IMR-90 (cell line): ENCODE measurements at regions not wholly inside any gene's neighbourhood (a gene's known extent, or its start where the extent isn't known, plus 50 kb on each side); places are given as distances from the start of the nearest gene placed in this dataset.

Experiments used
- ATAC-seq: fragments of 200-7000 bp; cut with Tn5 transposase; 2 replicates; pipeline ENCODE4 v1.9.1; 2020; ENCODE audit warnings: low read depth, mild to moderate bottlenecking, moderate library complexity
- BruUV-seq: library from RNA; stranded (reverse); fragments of 400-500 nt; replicated peaks from 2 replicates; lab custom pipeline; 2021; lab: Mats Ljungman, UMichigan
- CTCF ChIA-PET: fragments of 300-600 bp; formaldehyde crosslinking; extraction: SDS; loops from one replicate; lab custom pipeline; 2021; ENCODE audit warnings: antibody characterized with exemption; lab: Yijun Ruan, JAX
- POLR2A ChIA-PET: fragments of 300-600 bp; sonication (Branson Sonifier 250); formaldehyde crosslinking; loops from one replicate; lab custom pipeline; 2022; ENCODE audit warnings: antibody characterized with exemption; ENCODE audit not compliant: unreplicated experiment; lab: Charles Lee
- DNase-seq: peaks from one replicate; pipeline ENCODE4 v3.0.0; 2013
- H2AFZ ChIP-seq: replicated peaks from 2 replicates; pipeline ENCODE3; 2013; ENCODE audit warnings: low read length, mild to moderate bottlenecking; ENCODE audit not compliant: poor library complexity
- H2AK5ac ChIP-seq: 2 replicates; pipeline ENCODE4 v1.6.1; 2013; ENCODE audit warnings: low read depth, low read length, inconsistent platforms
- H2AK9ac ChIP-seq: replicated peaks from 2 replicates; pipeline ENCODE3; 2013; ENCODE audit warnings: mild to moderate bottlenecking, low read depth, low read length, moderate library complexity; ENCODE audit not compliant: poor library complexity
- H2BK120ac ChIP-seq: 2 replicates; pipeline ENCODE4 v1.6.1; 2013; ENCODE audit warnings: low read depth, low read length, inconsistent platforms
- H2BK15ac ChIP-seq: 3 replicates; pipeline ENCODE4 v1.6.1; 2013; ENCODE audit warnings: low read depth, low read length, inconsistent platforms
- H2BK20ac ChIP-seq: 2 replicates; pipeline ENCODE4 v1.6.1; 2013; ENCODE audit warnings: low read depth, mild to moderate bottlenecking, inconsistent platforms, low read length, moderate library complexity
- H2BK5ac ChIP-seq: 2 replicates; pipeline ENCODE4 v1.6.1; 2013; ENCODE audit warnings: mild to moderate bottlenecking, low read depth, low read length, inconsistent platforms; ENCODE audit not compliant: poor library complexity, severe bottlenecking
- H3K14ac ChIP-seq: replicated peaks from 2 replicates; pipeline ENCODE4 v1.6.1; 2013; ENCODE audit warnings: low read depth, low read length, inconsistent platforms
- H3K18ac ChIP-seq: 2 replicates; pipeline ENCODE4 v1.6.1; 2013; ENCODE audit warnings: low read depth, low read length, control low read depth
- H3K23ac ChIP-seq: 2 replicates; pipeline ENCODE4 v1.6.1; 2013; ENCODE audit warnings: low read depth, low read length, inconsistent platforms
- H3K27ac ChIP-seq: 2 replicates; pipeline ENCODE4 v1.5.1; 2013; ENCODE audit warnings: mild to moderate bottlenecking, control low read depth, low read length; ENCODE audit not compliant: insufficient read depth
- H3K27me3 ChIP-seq: 2 replicates; pipeline ENCODE4 v1.6.1; 2013; ENCODE audit warnings: low read length; ENCODE audit not compliant: control insufficient read depth, insufficient read depth
- H3K36me3 ChIP-seq: 2 replicates; pipeline ENCODE4 v1.6.1; 2013; ENCODE audit warnings: low read length, mixed read lengths; ENCODE audit not compliant: control insufficient read depth, insufficient read depth
- H3K4ac ChIP-seq: 2 replicates; pipeline ENCODE4 v1.6.1; 2013; ENCODE audit warnings: low read depth, low read length, inconsistent platforms
- H3K4me1 ChIP-seq: 2 replicates; pipeline ENCODE4 v1.6.1; 2013; ENCODE audit warnings: low read length, mixed read lengths; ENCODE audit not compliant: control insufficient read depth, insufficient read depth
- H3K4me2 ChIP-seq: 2 replicates; pipeline ENCODE4 v1.6.1; 2013; ENCODE audit warnings: low read depth, mild to moderate bottlenecking, control low read depth, low read length, moderate library complexity
- H3K4me3 ChIP-seq: 2 replicates; pipeline ENCODE4 v1.5.1; 2013; ENCODE audit warnings: low read depth, mild to moderate bottlenecking, control low read depth, low read length, moderate library complexity; ENCODE audit not compliant: insufficient read depth
- H3K56ac ChIP-seq: 2 replicates; pipeline ENCODE4 v1.6.1; 2013; ENCODE audit warnings: low read length, inconsistent platforms; ENCODE audit not compliant: insufficient read depth; ENCODE audit errors: extremely low read depth
- H3K79me1 ChIP-seq, 2 experiments: 2 replicates each; pipeline ENCODE4 v1.6.1; 2013; ENCODE audit warnings: low read length in 2 of 2, inconsistent platforms in 1 of 2, low read depth in 1 of 2
- H3K9ac ChIP-seq: 2 replicates; pipeline ENCODE4 v1.6.1; 2013; ENCODE audit warnings: low read depth, low read length, control low read depth
- H3K9me1 ChIP-seq: 2 replicates; pipeline ENCODE4 v1.6.1; 2013; ENCODE audit warnings: low read length, inconsistent platforms; ENCODE audit not compliant: insufficient read depth
- H3K9me3 ChIP-seq: 2 replicates; pipeline ENCODE4 v1.6.1; 2013; ENCODE audit warnings: low read length; ENCODE audit not compliant: control insufficient read depth, insufficient read depth
- H4K20me1 ChIP-seq: 2 replicates; pipeline ENCODE4 v1.6.1; 2013; ENCODE audit warnings: low read length, inconsistent platforms; ENCODE audit not compliant: insufficient read depth
- H4K5ac ChIP-seq: 2 replicates; pipeline ENCODE4 v1.6.1; 2013; ENCODE audit warnings: mild to moderate bottlenecking, low read depth, low read length, control low read depth
- H4K8ac ChIP-seq, 2 experiments: 2 replicates each; pipeline ENCODE4 v1.6.1; 2013; ENCODE audit warnings: low read depth in 2 of 2, low read length in 2 of 2, control low read depth in 1 of 2, inconsistent platforms in 1 of 2
- H4K91ac ChIP-seq: 2 replicates; pipeline ENCODE4 v1.6.1; 2013; ENCODE audit warnings: low read depth, low read length, inconsistent platforms; ENCODE audit not compliant: insufficient read depth
- BHLHE40 ChIP-seq: fragments of 150-350 bp; IDR thresholded peaks from 2 replicates; pipeline ENCODE4 v1.6.1; 2016; ENCODE audit warnings: mild to moderate bottlenecking, low read depth, low read length
- CEBPB ChIP-seq: IDR thresholded peaks from 2 replicates; pipeline ENCODE4 v1.6.1; 2012; ENCODE audit warnings: low read depth, low read length, improper control_type of control experiment
- CHD1 ChIP-seq: IDR thresholded peaks from 2 replicates; pipeline ENCODE4 v1.6.1; 2012; ENCODE audit warnings: low read depth, low read length, improper control_type of control experiment
- ELK1 ChIP-seq: fragments of 150-350 bp; IDR thresholded peaks from 2 replicates; pipeline ENCODE4 v1.6.1; 2016; ENCODE audit warnings: low read depth, mild to moderate bottlenecking, low read length, moderate library complexity, borderline replicate concordance
- MAFK ChIP-seq: IDR thresholded peaks from 2 replicates; pipeline ENCODE4 v1.6.1; 2012; ENCODE audit warnings: low read depth, low read length, improper control_type of control experiment
- MXI1 ChIP-seq: IDR thresholded peaks from 2 replicates; pipeline ENCODE4 v1.6.1; 2012; ENCODE audit warnings: low read depth, mild to moderate bottlenecking, low read length, moderate library complexity, borderline replicate concordance
- POLR2A ChIP-seq: IDR thresholded peaks from 2 replicates; pipeline ENCODE4 v1.6.1; 2012; ENCODE audit warnings: mild to moderate bottlenecking, low read depth, low read length
- RAD21 ChIP-seq: IDR thresholded peaks from 2 replicates; pipeline ENCODE4 v1.6.1; 2012; ENCODE audit warnings: low read length, improper control_type of control experiment
- SMC3 ChIP-seq: fragments of 150-350 bp; IDR thresholded peaks from 2 replicates; pipeline ENCODE4 v1.6.1; 2016; ENCODE audit warnings: low read depth, mild to moderate bottlenecking, antibody characterized with exemption, low read length, moderate library complexity
- USF2 ChIP-seq: fragments of 150-350 bp; IDR thresholded peaks from 2 replicates; pipeline ENCODE4 v1.6.1; 2017; ENCODE audit warnings: mild to moderate bottlenecking, antibody characterized with exemption, low read length, low read depth
- WGBS, 2 experiments: methylation state at CpG; one replicate each; pipeline versions ENCODE4 v1.1.5 to v1.1.7; 2013; ENCODE audit warnings: missing lambda C conversion rate in 2 of 2; ENCODE audit not compliant: insufficient read length in 1 of 2; ENCODE audit errors: extremely low coverage in 2 of 2; 5-methylcytosine and 5-hydroxymethylcytosine counted together
- dilution Hi-C: fragments of 300-500 bp; cut with HindIII; formaldehyde crosslinking; loops from one replicate; pipeline ENCODE4 v1.14.3; 2018; ENCODE audit warnings: low sequenced_read_pairs; ENCODE audit not compliant: unreplicated experiment
- in situ Hi-C: fragments of 300-500 bp; cut with MboI; formaldehyde crosslinking; loops from 3 replicates; pipeline ENCODE4 v1.14.3; 2019; ENCODE audit warnings: low sequenced_read_pairs, inconsistent platforms, mixed read lengths
- intact Hi-C: fragments of 100-400 bp; cut with micrococcal nuclease; formaldehyde crosslinking; loops from 2 replicates; pipeline ENCODE4 v1.10.0; 2022

- Histone ChIP-seq H3K9me1 (no peaks in the 10 kb centered on the region), H3K4ac (no peak overlapping the region), H3K14ac (no peak overlapping the region), H3K18ac (no peak overlapping the region), H2AFZ (no peak overlapping the region), H3K56ac (no peak overlapping the region), H3K27ac (no peak overlapping the region), H4K20me1 (no peaks in the 10 kb centered on the region), H2BK5ac (no peak overlapping the region), H2BK15ac (no peak overlapping the region), H3K9me3 (no peaks in the 10 kb centered on the region; the same call in 1 of the 2 replicates), H2AK9ac (no peak overlapping the region), H3K4me1 (no peaks in the 10 kb centered on the region), H3K27me3 (no peaks in the 10 kb centered on the region), H3K23ac (no peak overlapping the region), H2BK20ac (no peak overlapping the region), H4K8ac (no peak overlapping the region), H3K4me3 (no peak overlapping the region), H3K36me3 (no peaks in the 10 kb centered on the region), H4K5ac (no peak overlapping the region), H3K9ac (no peak overlapping the region), H3K79me1 (no peaks in the 10 kb centered on the region), H2AK5ac (no peak overlapping the region), H4K91ac (no peak overlapping the region), H3K4me2 (no peak overlapping the region), H2BK120ac (no peak overlapping the region)
- in situ Hi-C loops = no loop called here
- intact Hi-C loops = no loop called here
- CTCF ChIA-PET = no interaction called here
- POLR2A ChIA-PET = no interaction called here
- no TSS peak for BruUV-seq
- WGBS, 2 experiments = 14% methylated on average over 1 of the region's 1 CpG; no CpG with 5 or more reads in 1 of the 2 experiments
- no peak for TF ChIP-seq POLR2A
- no peak for TF ChIP-seq SMC3
- TF ChIP-seq CHD1 = no peak
- no peak for TF ChIP-seq MAFK
- no peak for TF ChIP-seq BHLHE40
- TF ChIP-seq RAD21 = no peak
- no peak for TF ChIP-seq ELK1
- TF ChIP-seq USF2 = no peak
- no peak for TF ChIP-seq MXI1
- no peak for TF ChIP-seq CEBPB
- dilution Hi-C loops = no loop called here
- no peak for DNase-seq
- ATAC-seq = no peak
Observed at GRCh38 chr12:97293541-97293940, 169.1 kb upstream of the RMST start.
